Ectodermal cell (in vitro differentiated cells): ENCODE measurements at regions not wholly inside any gene's neighbourhood (a gene's known extent, or its start where the extent isn't known, plus 50 kb on each side); places are given as distances from the start of the nearest gene placed in this dataset.

Source experiments
- H3K27ac ChIP-seq: 2 replicates; pipeline ENCODE4 v1.7.0; 2013; ENCODE audit warnings: mild to moderate bottlenecking, low read depth, low read length; ENCODE audit not compliant: insufficient read depth, poor library complexity, severe bottlenecking
- H3K27me3 ChIP-seq: 2 replicates; pipeline ENCODE4 v1.7.0; 2013; ENCODE audit warnings: mild to moderate bottlenecking, low read length; ENCODE audit not compliant: insufficient read depth, control insufficient read depth, poor library complexity, severe bottlenecking
- H3K36me3 ChIP-seq: one replicate; pipeline ENCODE4 v1.7.0; 2013; ENCODE audit warnings: low read length; ENCODE audit not compliant: control insufficient read depth, insufficient read depth
- H3K4me1 ChIP-seq: one replicate; pipeline ENCODE4 v1.7.0; 2013; ENCODE audit warnings: low read length; ENCODE audit not compliant: control insufficient read depth, insufficient read depth
- H3K4me3 ChIP-seq: 2 replicates; pipeline ENCODE4 v1.7.0; 2013; ENCODE audit warnings: low read depth, low read length, control low read depth; ENCODE audit not compliant: insufficient read depth
- H3K9me3 ChIP-seq: 2 replicates; pipeline ENCODE4 v1.7.0; 2013; ENCODE audit warnings: mild to moderate bottlenecking, low read length, moderate library complexity; ENCODE audit not compliant: control insufficient read depth
- WGBS, 2 experiments: methylation state at CpG; one replicate each; pipeline ENCODE4 v1.1.7; 2013; ENCODE audit warnings: missing lambda C conversion rate in 2 of 2; 5-methylcytosine and 5-hydroxymethylcytosine counted together

GRCh38 chr14:98156411-98156810, 1115.6 kb downstream of the BCL11B start:
- no peaks in the 10 kb centered on the region for H3K27me3 ChIP-seq
- H3K36me3 ChIP-seq = no peaks in the 10 kb centered on the region
- WGBS, 2 experiments = 84 to 86% methylated on average over 8 of the region's 8 CpGs
- no peaks in the 10 kb centered on the region for H3K4me1 ChIP-seq
- H3K9me3 ChIP-seq = no peaks in the 10 kb centered on the region
- H3K4me3 ChIP-seq = no peak overlapping the region
- no peak overlapping the region for H3K27ac ChIP-seq

GRCh38 chr14:98160901-98161300, 1111.1 kb downstream of the BCL11B start:
- Histone ChIP-seq H3K27ac (no peak overlapping the region), H3K27me3 (no peaks in the 10 kb centered on the region), H3K36me3 (no peaks in the 10 kb centered on the region), H3K4me1 (no peaks in the 10 kb centered on the region), H3K9me3 (no peaks in the 10 kb centered on the region), H3K4me3 (no peak overlapping the region)
- WGBS, 2 experiments = 92 to 94% methylated on average over 9 of the region's 9 CpGs

GRCh38 chr14:98161356-98161755, 1110.6 kb downstream of the BCL11B start:
- H3K27me3 ChIP-seq = no peaks in the 10 kb centered on the region
- no peaks in the 10 kb centered on the region for H3K9me3 ChIP-seq
- no peaks in the 10 kb centered on the region for H3K4me1 ChIP-seq
- no peak overlapping the region for H3K27ac ChIP-seq
- no peak overlapping the region for H3K4me3 ChIP-seq
- no peaks in the 10 kb centered on the region for H3K36me3 ChIP-seq
- 88 to 92% methylated on average over 4 of the region's 4 CpGs for WGBS, 2 experiments

GRCh38 chr14:98162856-98163805, 1108.9 kb downstream of the BCL11B start:
- no peak overlapping the region for H3K4me3 ChIP-seq
- no peaks in the 10 kb centered on the region for H3K27me3 ChIP-seq
- no peaks in the 10 kb centered on the region for H3K9me3 ChIP-seq
- no peaks in the 10 kb centered on the region for H3K4me1 ChIP-seq
- WGBS, 2 experiments = 86 to 88% methylated on average over 26 of the region's 26 CpGs
- no peak overlapping the region for H3K27ac ChIP-seq
- H3K36me3 ChIP-seq = no peaks in the 10 kb centered on the region

- Histone ChIP-seq H3K9me3 (no peaks in the 10 kb centered on the region), H3K27ac (no peak overlapping the region), H3K36me3 (no peaks in the 10 kb centered on the region), H3K4me1 (no peaks in the 10 kb centered on the region), H3K4me3 (no peak overlapping the region), H3K27me3 (no peaks in the 10 kb centered on the region)
- WGBS, 2 experiments = 76 to 77% methylated on average over 3 of the region's 3 CpGs
These were observed 1108.1 kb downstream of the BCL11B start for GRCh38 chr14:98163873-98164272.

- Histone ChIP-seq H3K27ac (no peak overlapping the region), H3K9me3 (no peaks in the 10 kb centered on the region), H3K27me3 (no peaks in the 10 kb centered on the region), H3K4me3 (no peak overlapping the region), H3K36me3 (no peaks in the 10 kb centered on the region), H3K4me1 (no peaks in the 10 kb centered on the region)
- WGBS, 2 experiments = 93 to 96% methylated on average over 9 of the region's 9 CpGs
These were observed 1106.0 kb downstream of the BCL11B start for GRCh38 chr14:98165976-98166375.

GRCh38 chr14:98167275-98167674, 1104.7 kb downstream of the BCL11B start:
- Histone ChIP-seq H3K27ac (no peak overlapping the region), H3K4me1 (no peaks in the 10 kb centered on the region), H3K36me3 (no peaks in the 10 kb centered on the region), H3K4me3 (no peak overlapping the region), H3K9me3 (no peaks in the 10 kb centered on the region), H3K27me3 (no peaks in the 10 kb centered on the region)
- WGBS, 2 experiments = 85 to 88% methylated on average over 10 of the region's 10 CpGs

- H3K36me3 ChIP-seq = no peaks in the 10 kb centered on the region
- no peaks in the 10 kb centered on the region for H3K27me3 ChIP-seq
- no peaks in the 10 kb centered on the region for H3K9me3 ChIP-seq
- no peak overlapping the region for H3K27ac ChIP-seq
- H3K4me1 ChIP-seq = no peaks in the 10 kb centered on the region
- 93% methylated on average over 15 of the region's 15 CpGs for WGBS, 2 experiments
- H3K4me3 ChIP-seq = no peak overlapping the region
These were observed 1104.3 kb downstream of the BCL11B start for GRCh38 chr14:98167705-98168104.

- H3K4me3 ChIP-seq = no peak overlapping the region
- 95 to 97% methylated on average over 5 of the region's 5 CpGs for WGBS, 2 experiments
These were observed 1103.6 kb downstream of the BCL11B start for GRCh38 chr14:98168211-98168985.

GRCh38 chr14:98169170-98169587, 1102.8 kb downstream of the BCL11B start:
- H3K27ac ChIP-seq = no peak overlapping the region
- no peak overlapping the region for H3K4me3 ChIP-seq
- H3K9me3 ChIP-seq = no peaks in the 10 kb centered on the region
- H3K4me1 ChIP-seq = peaks cover 5% of the 10 kb centered on the region
- no peaks in the 10 kb centered on the region for H3K36me3 ChIP-seq
- no peaks in the 10 kb centered on the region for H3K27me3 ChIP-seq

More at GRCh38 chr14:98168211-98168985, 1103.6 kb downstream of the BCL11B start:
- H3K9me3 ChIP-seq = no peaks in the 10 kb centered on the region
- no peak overlapping the region for H3K27ac ChIP-seq
- H3K4me1 ChIP-seq = peaks cover 3% of the 10 kb centered on the region
- no peaks in the 10 kb centered on the region for H3K27me3 ChIP-seq
- H3K36me3 ChIP-seq = no peaks in the 10 kb centered on the region
